GM10266 (cell line): ENCODE measurements at regions not wholly inside any gene's neighbourhood (a gene's known extent, or its start where the extent isn't known, plus 50 kb on each side); places are given as distances from the start of the nearest gene placed in this dataset.

Experiments
- DNase-seq: peaks from one replicate; pipeline ENCODE4 v3.0.0; 2012; ENCODE audit errors: extremely low spot score
- TF ChIP-seq, protein P1 (sequence below): IDR thresholded peaks from 2 replicates; pipeline ENCODE4 v1.5.1; 2012; ENCODE audit warnings: mild to moderate bottlenecking, low read depth; ENCODE audit not compliant: control insufficient read depth, insufficient read depth; ENCODE audit errors: missing control alignments

DNA sequence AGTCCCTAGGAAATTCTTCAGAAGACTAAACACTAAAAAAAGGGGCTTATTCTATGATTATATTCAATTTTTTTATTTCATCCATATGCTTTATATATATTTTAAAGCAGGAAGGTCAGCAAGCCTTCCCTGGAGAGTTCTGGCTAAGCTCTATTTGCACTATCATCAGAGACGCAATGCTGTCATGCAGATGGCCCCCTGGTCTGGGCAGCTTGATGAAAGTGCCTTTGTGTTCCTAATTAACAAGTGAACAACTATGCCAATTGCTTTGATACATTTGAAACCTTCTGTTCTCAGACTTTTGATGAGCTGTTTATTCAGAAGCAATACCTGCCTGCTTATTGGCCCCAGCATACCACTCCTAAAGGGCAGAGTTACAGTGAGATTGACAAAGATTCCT, 1344.6 kb downstream of the OLFM4 start:
- no peak for DNase-seq

DNA sequence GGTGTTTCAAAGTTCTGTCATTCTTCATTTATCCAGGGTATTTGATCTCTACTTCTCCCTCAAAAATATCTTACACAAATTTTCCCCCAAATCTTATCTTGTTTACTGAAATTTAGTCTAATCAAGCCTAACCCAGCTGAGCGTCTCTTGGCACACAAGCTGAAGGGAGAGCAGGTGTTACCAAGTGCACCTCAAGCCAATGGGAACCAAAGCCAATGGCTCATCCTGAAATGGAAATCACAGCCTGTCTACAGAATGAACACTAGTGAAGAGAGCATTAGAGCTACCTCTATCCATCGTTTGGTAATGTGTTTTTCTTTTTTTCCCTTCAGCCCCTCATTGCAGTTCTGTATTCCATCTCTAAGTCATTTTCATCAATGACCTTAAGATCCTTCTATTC, 1350.8 kb downstream of the OLFM4 start:
- TF ChIP-seq, protein P1, sequence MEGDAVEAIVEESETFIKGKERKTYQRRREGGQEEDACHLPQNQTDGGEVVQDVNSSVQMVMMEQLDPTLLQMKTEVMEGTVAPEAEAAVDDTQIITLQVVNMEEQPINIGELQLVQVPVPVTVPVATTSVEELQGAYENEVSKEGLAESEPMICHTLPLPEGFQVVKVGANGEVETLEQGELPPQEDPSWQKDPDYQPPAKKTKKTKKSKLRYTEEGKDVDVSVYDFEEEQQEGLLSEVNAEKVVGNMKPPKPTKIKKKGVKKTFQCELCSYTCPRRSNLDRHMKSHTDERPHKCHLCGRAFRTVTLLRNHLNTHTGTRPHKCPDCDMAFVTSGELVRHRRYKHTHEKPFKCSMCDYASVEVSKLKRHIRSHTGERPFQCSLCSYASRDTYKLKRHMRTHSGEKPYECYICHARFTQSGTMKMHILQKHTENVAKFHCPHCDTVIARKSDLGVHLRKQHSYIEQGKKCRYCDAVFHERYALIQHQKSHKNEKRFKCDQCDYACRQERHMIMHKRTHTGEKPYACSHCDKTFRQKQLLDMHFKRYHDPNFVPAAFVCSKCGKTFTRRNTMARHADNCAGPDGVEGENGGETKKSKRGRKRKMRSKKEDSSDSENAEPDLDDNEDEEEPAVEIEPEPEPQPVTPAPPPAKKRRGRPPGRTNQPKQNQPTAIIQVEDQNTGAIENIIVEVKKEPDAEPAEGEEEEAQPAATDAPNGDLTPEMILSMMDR: no peak
- DNase-seq: no peak

More for the DNA sequence above, 1344.6 kb downstream of the OLFM4 start:
- TF ChIP-seq, protein P1: no peak

DNA sequence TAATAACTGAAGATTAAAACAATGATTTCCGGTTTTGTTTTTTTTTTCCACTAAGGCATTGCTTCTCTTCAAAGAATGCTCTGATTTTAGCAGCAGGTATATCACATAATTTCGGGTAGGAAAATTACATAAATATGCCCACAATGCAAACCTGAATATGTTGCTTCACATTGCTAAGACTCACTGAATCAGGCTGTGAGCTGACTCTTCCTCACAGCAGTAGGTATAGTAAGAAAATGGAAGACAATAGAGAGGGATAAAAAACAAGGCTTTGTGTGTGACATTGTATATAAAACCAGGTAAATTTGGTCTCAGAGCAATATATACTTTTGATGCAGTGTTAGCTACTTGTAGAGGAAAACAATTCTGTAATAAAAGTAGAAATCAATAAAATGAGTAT, 1355.0 kb downstream of the OLFM4 start:
- no peak for DNase-seq
- TF ChIP-seq, protein P1: no peak

DNA sequence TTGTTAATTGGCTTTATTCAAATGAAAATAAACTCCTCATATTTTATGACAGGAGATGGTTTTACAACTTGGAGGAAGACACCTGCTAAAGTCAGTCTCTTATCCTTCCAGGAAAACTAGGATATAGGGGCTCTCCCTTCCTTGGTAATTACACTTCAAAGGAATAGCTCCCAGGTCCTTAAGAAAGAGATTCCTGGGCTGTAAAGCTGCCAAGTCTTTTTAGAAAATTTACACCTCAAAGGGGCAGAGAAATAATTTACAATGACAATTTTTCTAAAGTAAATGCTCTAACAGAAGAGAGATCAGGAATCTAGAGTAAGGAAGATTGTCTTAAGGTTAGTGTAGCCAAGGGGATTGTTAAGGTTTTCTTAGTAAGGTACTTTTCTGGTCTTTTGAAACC, 1359.0 kb downstream of the OLFM4 start:
- DNase-seq: no peak
- TF ChIP-seq, protein P1: no peak

DNA sequence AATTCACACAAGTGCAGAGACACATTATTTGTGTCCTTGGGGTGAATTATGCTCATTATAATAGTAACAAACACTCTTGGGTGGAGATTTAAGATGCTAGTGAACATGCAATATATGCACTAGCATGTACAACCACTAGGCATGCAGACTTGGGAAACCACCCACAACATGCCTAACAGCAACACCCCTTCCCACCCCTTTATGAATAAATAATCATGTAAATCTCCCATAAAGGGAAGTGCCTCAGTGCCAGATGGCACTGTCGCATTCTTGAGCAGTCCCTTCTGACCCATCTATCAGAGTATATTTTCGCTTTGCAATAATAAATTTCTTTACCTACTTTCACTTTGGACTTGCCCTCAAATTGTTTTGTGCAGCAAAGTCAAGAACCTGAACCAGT, 1362.2 kb downstream of the OLFM4 start:
- TF ChIP-seq, protein P1: no peak
- DNase-seq: no peak

DNA sequence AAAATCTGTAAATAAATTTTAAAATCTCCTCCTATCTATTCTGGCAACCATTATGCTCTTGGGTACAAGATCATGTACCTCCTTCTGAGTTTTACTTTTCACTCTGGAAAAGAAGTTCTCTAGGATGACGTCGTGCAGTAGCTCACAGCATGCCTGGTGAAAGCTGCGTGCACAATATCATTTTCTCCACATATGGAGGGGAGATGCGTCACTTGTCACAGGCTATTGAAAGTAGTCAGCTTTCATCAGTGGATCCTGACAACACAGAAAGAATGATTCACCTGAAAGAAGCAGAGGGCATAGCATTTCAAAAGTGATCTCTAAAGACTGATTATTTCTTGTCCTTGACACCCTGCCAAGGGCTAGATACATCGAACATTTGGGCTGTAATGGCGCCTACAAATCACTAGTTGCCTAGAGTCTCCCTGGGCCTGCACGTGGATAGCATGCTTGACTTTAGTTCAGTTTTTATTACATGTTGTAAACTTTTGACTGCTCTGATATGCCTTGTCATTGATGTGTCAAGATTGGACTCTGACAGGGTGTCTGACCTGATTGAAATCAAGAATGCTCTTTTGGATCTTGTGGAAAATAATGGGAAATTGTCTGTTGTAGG, 1365.6 kb downstream of the OLFM4 start:
- DNase-seq: no peak
- TF ChIP-seq, protein P1: no peak

DNA sequence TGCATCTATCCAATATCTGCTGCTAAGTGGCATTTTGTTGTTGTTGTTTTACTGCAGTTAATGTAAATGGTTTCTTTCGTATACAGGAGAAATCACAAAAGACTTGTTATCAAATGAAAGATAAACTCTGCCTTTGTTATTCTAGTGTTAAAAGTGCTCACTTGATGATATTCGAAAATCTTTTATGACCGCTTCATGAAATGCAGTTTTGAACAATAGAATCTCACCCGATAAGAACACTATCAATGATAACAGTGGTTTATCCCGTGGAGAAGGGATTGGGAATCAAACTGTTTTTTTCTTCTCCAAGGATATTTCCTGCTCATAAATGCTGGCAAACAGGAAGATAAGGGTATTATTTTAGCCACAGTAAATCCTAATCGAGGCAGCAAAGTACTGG, 1366.3 kb downstream of the OLFM4 start:
- TF ChIP-seq, protein P1: no peak
- no peak for DNase-seq
